ENCODE measurements at regions not wholly inside any gene's neighbourhood (a gene's known extent, or its start where the extent isn't known, plus 50 kb on each side); places are given as distances from the start of the nearest gene placed in this dataset.

DNA sequence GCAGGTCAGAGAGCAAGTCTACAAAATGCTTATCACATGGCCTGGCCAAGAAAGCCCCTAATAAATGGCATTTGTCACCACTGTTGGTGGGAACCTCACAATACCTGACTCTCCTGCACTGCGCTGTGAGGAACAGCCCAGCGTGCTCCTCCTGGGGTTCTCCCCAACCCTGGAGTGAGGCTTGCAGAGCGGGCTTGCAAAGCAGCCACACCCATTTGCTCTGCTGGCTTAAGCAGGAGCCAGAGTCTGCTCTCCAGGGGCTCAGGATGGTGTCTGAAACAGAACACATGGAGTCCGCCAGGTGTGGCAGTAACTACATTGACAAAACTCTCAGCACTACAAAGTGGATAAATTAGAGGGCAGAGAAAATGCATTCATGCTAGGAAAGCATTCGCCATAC, 331.0 kb upstream of the CCL2 start:
- TF ChIP-seq, protein P1, sequence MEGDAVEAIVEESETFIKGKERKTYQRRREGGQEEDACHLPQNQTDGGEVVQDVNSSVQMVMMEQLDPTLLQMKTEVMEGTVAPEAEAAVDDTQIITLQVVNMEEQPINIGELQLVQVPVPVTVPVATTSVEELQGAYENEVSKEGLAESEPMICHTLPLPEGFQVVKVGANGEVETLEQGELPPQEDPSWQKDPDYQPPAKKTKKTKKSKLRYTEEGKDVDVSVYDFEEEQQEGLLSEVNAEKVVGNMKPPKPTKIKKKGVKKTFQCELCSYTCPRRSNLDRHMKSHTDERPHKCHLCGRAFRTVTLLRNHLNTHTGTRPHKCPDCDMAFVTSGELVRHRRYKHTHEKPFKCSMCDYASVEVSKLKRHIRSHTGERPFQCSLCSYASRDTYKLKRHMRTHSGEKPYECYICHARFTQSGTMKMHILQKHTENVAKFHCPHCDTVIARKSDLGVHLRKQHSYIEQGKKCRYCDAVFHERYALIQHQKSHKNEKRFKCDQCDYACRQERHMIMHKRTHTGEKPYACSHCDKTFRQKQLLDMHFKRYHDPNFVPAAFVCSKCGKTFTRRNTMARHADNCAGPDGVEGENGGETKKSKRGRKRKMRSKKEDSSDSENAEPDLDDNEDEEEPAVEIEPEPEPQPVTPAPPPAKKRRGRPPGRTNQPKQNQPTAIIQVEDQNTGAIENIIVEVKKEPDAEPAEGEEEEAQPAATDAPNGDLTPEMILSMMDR (IDR thresholded peaks at IDR 0.05), result no peak
- no peak for TF ChIP-seq POLR2A (IDR thresholded peaks at IDR 0.05)

Measured in esophagus squamous epithelium (tissue), 4 donors.